ENCODE measurements at regions not wholly inside any gene's neighbourhood (a gene's known extent, or its start where the extent isn't known, plus 50 kb on each side); places are given as distances from the start of the nearest gene placed in this dataset.

GRCh38 chr15:70566047-70566835, 197.1 kb downstream of the UACA start:
- peak; percentile 27; the same call in 2 of the 3 replicates for TF ChIP-seq CTCF (conservative IDR thresholded peaks at IDR 0.05)
- Histone ChIP-seq H3K14ac (ENCODE audit: insufficient read depth, low read length) (no peak overlapping the region), H4K5ac (ENCODE audit: insufficient read length, low read depth, low read length) (no peak overlapping the region), H3K27me3 (ENCODE audit: insufficient read depth, low read length) (no peaks in the 10 kb centered on the region), H3K9ac (ENCODE audit: extremely low read depth, insufficient read length, low read length) (no peak overlapping the region), H2AK5ac (ENCODE audit: insufficient read length, low read length) (no peak overlapping the region), H2BK20ac (ENCODE audit: low read depth, low read length, poor library complexity, severe bottlenecking) (no peak overlapping the region), H3K27ac (ENCODE audit: insufficient read length, low read depth, low read length) (no peak overlapping the region), H3K4ac (ENCODE audit: low read depth, low read length) (no peak overlapping the region), H3K4me1 (ENCODE audit: insufficient read depth, low read length) (no peaks in the 10 kb centered on the region), H2BK15ac (ENCODE audit: low read depth, low read length) (no peak overlapping the region), H2BK120ac (ENCODE audit: low read depth, low read length, poor library complexity, severe bottlenecking) (no peak overlapping the region), H4K8ac (replicated peaks; ENCODE audit: insufficient read length, low read depth, low read length) (no peak overlapping the region), H3K9me3 (ENCODE audit: control insufficient read depth, low read depth, low read length) (no peaks in the 10 kb centered on the region), H2BK12ac (ENCODE audit: insufficient read length, low read depth, low read length) (no peak overlapping the region), H3K23me2 (ENCODE audit: insufficient read length, low read depth, low read length, poor library complexity, severe bottlenecking) (no peaks in the 10 kb centered on the region), H3K56ac (ENCODE audit: insufficient read length, low read depth, low read length) (no peak overlapping the region), H2BK5ac (ENCODE audit: insufficient read length, low read length) (no peak overlapping the region), H3K4me2 (ENCODE audit: insufficient read depth, insufficient read length, low read length) (no peak overlapping the region), H2AFZ (ENCODE audit: low read length) (no peak overlapping the region), H3T11ph (ENCODE audit: low read length) (no peak overlapping the region), H3K79me2 (ENCODE audit: insufficient read depth, low read length) (no peaks in the 10 kb centered on the region), H3K79me1 (ENCODE audit: insufficient read depth, low read depth, low read length, poor library complexity, severe bottlenecking) (no peaks in the 10 kb centered on the region), H3K23ac (ENCODE audit: insufficient read length, low read depth, low read length) (no peak overlapping the region), H4K20me1 (ENCODE audit: control insufficient read depth, insufficient read depth, insufficient read length) (no peaks in the 10 kb centered on the region), H3K18ac (ENCODE audit: insufficient read length, low read depth, low read length) (no peak overlapping the region), H4K91ac (ENCODE audit: insufficient read length, low read depth, low read length) (no peak overlapping the region)
- Mint-ChIP-seq H3K4me1 (peaks cover 6 to 7% of the 10 kb centered on the region in 2 experiments), H3K36me3 (ENCODE audit: insufficient read depth in 1 of 3, low read depth in 3 of 3) (no peaks in the 10 kb centered on the region), H3K27ac (peak overlapping the region in 1 of 3 experiments; percentile 76; a peak in 1 of 7 replicates), H3K4me3 (no peak overlapping the region), H3K9me3 (no peaks in the 10 kb centered on the region), H3K27me3 (ENCODE audit: low read depth) (no peaks in the 10 kb centered on the region; the same call in 1 of the 2 replicates)
- peak; percentile 54 for DNase-seq
- no CpG with 5 or more reads among the region's 14 CpGs for WGBS (ENCODE audit: extremely low coverage, insufficient read length, low lambda C conversion rate)
